Peyer's patch (tissue), 4 donors: ENCODE measurements at regions not wholly inside any gene's neighbourhood (a gene's known extent, or its start where the extent isn't known, plus 50 kb on each side); places are given as distances from the start of the nearest gene placed in this dataset.

Experiments
- DNase-seq, 3 donors: peaks; one replicate each; pipeline ENCODE4 v3.0.0-alpha.2; 2017 to 2019
- H3K27ac ChIP-seq, 4 donors: fragments of 200-600 bp; sonication (generic); one replicate each; pipeline ENCODE4 v1.5.1; 2016 to 2019
- H3K27me3 ChIP-seq, 2 donors: fragments of 200-600 bp; sonication (generic); one replicate each; pipeline ENCODE4 v1.5.1; 2019
- H3K36me3 ChIP-seq, 3 donors: fragments of 200-600 bp; sonication (generic); one replicate each; pipeline ENCODE4 v1.5.1; 2016 to 2019
- H3K4me1 ChIP-seq, 4 donors: fragments of 200-600 bp; sonication (generic); one replicate each; pipeline ENCODE4 v1.5.1; 2016 to 2019
- H3K4me3 ChIP-seq, 4 donors: fragments of 200-600 bp; sonication (generic); 1 replicate in 3 of 4; 2 replicates in 1 of 4; pipeline ENCODE4 v1.5.1; 2016 to 2019; ENCODE audit warnings: mild to moderate bottlenecking in 1 of 4
- H3K9me3 ChIP-seq, 4 donors: fragments of 200-600 bp; sonication (generic); one replicate each; pipeline ENCODE4 v1.5.1; 2016 to 2019; ENCODE audit warnings: mild to moderate bottlenecking in 1 of 4
- POLR2A ChIP-seq, 2 donors: fragments of 450-650 bp; IDR thresholded peaks; one replicate each; pipeline ENCODE4 v1.5.1; 2017; ENCODE audit warnings: antibody characterized with exemption in 2 of 2, mild to moderate bottlenecking in 2 of 2, moderate library complexity in 2 of 2
- TF ChIP-seq, protein P1 (sequence below), 6 experiments: fragments of 450-650 bp in 4 of 6; fragments of 200-600 bp in 2 of 6; sonication (generic) in 1 of 6; IDR thresholded peaks; one replicate each; pipeline ENCODE4 v1.5.1; 2017 to 2019; ENCODE audit warnings: antibody characterized with exemption in 6 of 6, mild to moderate bottlenecking in 3 of 6, moderate library complexity in 1 of 6

DNA sequence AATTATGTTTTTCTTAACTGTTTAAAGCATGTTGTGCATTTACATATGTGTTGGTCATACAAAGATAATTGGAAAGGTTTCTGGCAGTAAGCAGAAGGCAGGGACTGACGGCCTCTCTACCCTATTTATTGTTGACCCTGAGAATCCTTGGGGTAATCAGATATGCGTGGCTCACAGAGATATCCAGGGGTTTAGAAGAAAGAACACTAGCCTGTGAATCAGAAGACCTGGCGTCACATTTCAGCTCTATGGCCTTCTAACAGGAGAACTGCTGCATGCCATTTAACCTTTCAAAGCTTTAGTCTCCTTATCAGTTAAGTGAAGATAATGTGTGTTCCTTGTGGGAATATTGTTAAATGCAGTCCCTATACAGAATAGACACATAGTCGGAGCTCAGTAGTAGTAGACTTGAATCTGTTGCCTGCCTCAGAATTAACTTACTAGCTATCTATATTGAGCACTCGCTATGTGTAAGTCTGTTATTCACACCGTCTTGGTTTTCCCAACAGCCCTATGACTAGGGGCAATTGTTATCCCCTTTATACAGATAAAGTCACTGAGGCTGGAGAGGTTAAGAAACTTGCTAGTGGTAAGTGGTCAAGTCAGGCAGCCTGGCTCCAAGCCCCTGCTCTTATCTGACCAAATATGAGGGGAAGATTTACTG is 129.6 kb upstream of the ANKRD1 start:
- TF ChIP-seq, protein P1, sequence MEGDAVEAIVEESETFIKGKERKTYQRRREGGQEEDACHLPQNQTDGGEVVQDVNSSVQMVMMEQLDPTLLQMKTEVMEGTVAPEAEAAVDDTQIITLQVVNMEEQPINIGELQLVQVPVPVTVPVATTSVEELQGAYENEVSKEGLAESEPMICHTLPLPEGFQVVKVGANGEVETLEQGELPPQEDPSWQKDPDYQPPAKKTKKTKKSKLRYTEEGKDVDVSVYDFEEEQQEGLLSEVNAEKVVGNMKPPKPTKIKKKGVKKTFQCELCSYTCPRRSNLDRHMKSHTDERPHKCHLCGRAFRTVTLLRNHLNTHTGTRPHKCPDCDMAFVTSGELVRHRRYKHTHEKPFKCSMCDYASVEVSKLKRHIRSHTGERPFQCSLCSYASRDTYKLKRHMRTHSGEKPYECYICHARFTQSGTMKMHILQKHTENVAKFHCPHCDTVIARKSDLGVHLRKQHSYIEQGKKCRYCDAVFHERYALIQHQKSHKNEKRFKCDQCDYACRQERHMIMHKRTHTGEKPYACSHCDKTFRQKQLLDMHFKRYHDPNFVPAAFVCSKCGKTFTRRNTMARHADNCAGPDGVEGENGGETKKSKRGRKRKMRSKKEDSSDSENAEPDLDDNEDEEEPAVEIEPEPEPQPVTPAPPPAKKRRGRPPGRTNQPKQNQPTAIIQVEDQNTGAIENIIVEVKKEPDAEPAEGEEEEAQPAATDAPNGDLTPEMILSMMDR (IDR thresholded peaks at IDR 0.05) = no peak
- TF ChIP-seq POLR2A (IDR thresholded peaks at IDR 0.05) = no peak
- no peaks in the 10 kb centered on the region for H3K4me1 ChIP-seq
- DNase-seq = no peak

DNA sequence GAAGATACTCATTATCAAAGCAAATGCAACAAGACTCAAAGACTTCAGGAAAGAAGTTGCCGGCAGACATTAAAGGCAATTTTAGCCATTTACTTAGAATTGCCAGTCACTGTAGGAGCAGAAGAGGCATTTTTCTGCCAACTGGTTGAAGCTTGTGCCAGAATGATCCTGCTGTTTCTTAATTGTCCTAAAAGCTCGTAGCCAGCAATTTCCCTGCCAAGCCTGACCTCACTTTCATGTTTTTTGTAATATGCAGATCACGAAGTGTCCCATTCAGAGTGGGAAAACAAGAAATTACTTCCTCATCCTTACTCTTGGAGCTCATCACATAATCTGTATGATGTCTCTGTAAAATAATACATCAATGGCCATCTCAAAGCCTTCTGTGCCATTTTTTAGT is 130.9 kb upstream of the ANKRD1 start:
- DNase-seq = peak in 1 of 3 donors; percentile 53
- H3K27ac ChIP-seq = no peak overlapping the region
- H3K4me1 ChIP-seq = no peaks in the 10 kb centered on the region
- no peaks in the 10 kb centered on the region for H3K27me3 ChIP-seq
- no peak overlapping the region for H3K4me3 ChIP-seq
- TF ChIP-seq POLR2A (IDR thresholded peaks at IDR 0.05) = no peak
- no peaks in the 10 kb centered on the region for H3K36me3 ChIP-seq
- H3K9me3 ChIP-seq = no peaks in the 10 kb centered on the region

More for the DNA sequence above, 129.6 kb upstream of the ANKRD1 start:
- Histone ChIP-seq H3K9me3 (no peaks in the 10 kb centered on the region), H3K27me3 (no peaks in the 10 kb centered on the region), H3K4me3 (no peak overlapping the region), H3K27ac (no peak overlapping the region), H3K36me3 (no peaks in the 10 kb centered on the region)

DNA sequence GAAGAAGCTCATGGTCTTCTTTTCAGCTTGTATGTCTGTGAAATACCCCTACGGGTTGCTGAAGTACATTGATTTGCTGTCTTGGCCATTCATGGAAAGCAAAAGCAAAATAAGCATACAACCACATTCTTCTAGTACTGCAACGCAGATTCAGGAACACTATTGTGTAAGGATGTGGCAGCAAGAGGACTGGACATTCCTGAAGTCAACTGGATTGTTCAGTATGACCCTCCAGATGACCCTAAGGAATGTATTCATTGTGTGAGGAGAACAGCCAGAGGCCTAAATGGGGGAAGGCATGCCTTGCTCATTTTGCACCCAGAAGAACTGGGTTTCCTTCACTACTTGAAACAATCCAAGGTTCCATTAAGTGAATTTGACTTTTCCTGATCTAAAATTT is 133.4 kb upstream of the ANKRD1 start:
- no peak for TF ChIP-seq POLR2A (IDR thresholded peaks at IDR 0.05)
- TF ChIP-seq, protein P1 (IDR thresholded peaks at IDR 0.05) = no peak

DNA sequence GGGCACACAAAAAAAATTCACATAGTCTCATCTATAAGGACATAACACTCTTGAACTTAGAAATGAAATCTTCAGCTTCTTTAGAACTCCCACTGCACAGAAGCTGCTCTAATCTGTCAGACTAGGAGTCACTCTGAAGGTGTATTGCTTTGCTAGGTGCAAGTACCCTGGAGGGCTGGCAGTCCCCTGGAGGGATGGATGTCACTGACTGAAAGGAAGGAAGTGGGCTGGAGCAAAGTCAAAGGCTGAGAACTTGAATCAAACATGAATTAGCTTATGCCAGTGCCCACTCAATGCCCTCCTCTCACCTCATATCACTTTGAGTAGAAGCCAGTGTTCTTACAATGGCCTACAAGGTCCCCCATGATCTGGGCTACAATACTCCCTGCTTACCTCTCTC is 140.3 kb upstream of the ANKRD1 start:
- H3K4me1 ChIP-seq = no peaks in the 10 kb centered on the region
- TF ChIP-seq POLR2A (IDR thresholded peaks at IDR 0.05) = no peak
- TF ChIP-seq, protein P1 (IDR thresholded peaks at IDR 0.05) = no peak
- no peak overlapping the region for H3K27ac ChIP-seq
- H3K36me3 ChIP-seq = no peaks in the 10 kb centered on the region
- no peaks in the 10 kb centered on the region for H3K27me3 ChIP-seq
- no peak for DNase-seq
- no peak overlapping the region for H3K4me3 ChIP-seq
- H3K9me3 ChIP-seq = no peaks in the 10 kb centered on the region

More for the DNA sequence above, 133.4 kb upstream of the ANKRD1 start:
- Histone ChIP-seq H3K4me1 (no peaks in the 10 kb centered on the region), H3K36me3 (no peaks in the 10 kb centered on the region), H3K9me3 (no peaks in the 10 kb centered on the region), H3K27ac (no peak overlapping the region), H3K4me3 (no peak overlapping the region), H3K27me3 (no peaks in the 10 kb centered on the region)
- DNase-seq = no peak

DNA sequence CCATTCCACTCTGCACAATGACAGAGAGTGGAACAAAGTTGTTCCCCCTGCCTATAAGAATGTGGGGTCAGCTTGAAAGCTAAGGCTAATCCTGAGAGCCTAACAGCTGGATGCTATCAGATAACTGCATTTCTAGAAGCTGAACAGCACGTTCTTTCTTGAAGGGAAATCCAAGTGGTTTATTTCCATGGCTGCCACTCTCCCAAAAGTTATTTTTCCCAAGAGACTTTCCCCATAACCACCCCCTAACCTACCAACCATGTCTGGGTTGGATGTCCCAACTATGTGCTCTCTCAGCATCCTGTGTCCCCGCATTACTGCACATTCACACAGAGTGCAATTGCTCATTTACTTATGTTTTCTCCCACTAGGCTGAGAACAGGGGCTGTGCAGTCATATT is 140.7 kb upstream of the ANKRD1 start:
- Histone ChIP-seq H3K27me3 (no peaks in the 10 kb centered on the region), H3K27ac (no peak overlapping the region), H3K9me3 (no peaks in the 10 kb centered on the region), H3K4me3 (no peak overlapping the region), H3K4me1 (no peaks in the 10 kb centered on the region), H3K36me3 (no peaks in the 10 kb centered on the region)
- no peak for TF ChIP-seq POLR2A (IDR thresholded peaks at IDR 0.05)
- TF ChIP-seq, protein P1 (IDR thresholded peaks at IDR 0.05) = no peak
- DNase-seq = no peak

DNA sequence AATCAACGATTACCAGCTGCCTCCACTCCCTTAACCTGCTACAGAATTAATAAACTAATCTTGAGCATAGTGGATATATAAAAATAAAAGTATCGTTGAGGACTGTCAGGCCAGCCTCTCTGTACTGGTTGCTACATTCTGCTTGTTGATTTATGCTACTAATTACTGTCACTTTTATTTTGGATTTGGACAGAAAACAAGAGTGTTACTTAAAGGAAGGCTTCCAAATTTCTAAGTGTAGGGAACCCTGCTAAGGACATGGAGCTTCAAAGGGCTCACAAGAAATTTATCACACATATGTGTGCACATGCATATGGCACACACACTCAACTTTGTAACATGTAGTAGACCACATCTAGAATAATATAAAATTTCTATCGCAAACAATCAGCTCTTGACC is 141.2 kb upstream of the ANKRD1 start:
- TF ChIP-seq, protein P1 (IDR thresholded peaks at IDR 0.05) = no peak
- no peak for TF ChIP-seq POLR2A (IDR thresholded peaks at IDR 0.05)
- Histone ChIP-seq H3K27ac (no peak overlapping the region), H3K4me1 (no peaks in the 10 kb centered on the region), H3K27me3 (no peaks in the 10 kb centered on the region), H3K9me3 (no peaks in the 10 kb centered on the region), H3K36me3 (no peaks in the 10 kb centered on the region), H3K4me3 (no peak overlapping the region)
- no peak for DNase-seq
